ENCODE measurements at regions not wholly inside any gene's neighbourhood (a gene's known extent, or its start where the extent isn't known, plus 50 kb on each side); places are given as distances from the start of the nearest gene placed in this dataset.

GRCh38 chr6:126826166-126826714 is 292.2 kb upstream of the RSPO3 start:
- FAIRE-seq = peak; percentile 38
- TF ChIP-seq CTCF (IDR thresholded peaks at IDR 0.05; ENCODE audit: insufficient read depth, missing control alignments) = no peak
- no peak for DNase-seq (ENCODE audit: insufficient read length, low spot score)

GRCh38 chr6:126831461-126831860 is 287.0 kb upstream of the RSPO3 start:
- TF ChIP-seq CTCF (IDR thresholded peaks at IDR 0.05; ENCODE audit: insufficient read depth, missing control alignments) = no peak
- FAIRE-seq = no peak

GRCh38 chr6:126842769-126843168 is 275.7 kb upstream of the RSPO3 start:
- no peak for TF ChIP-seq CTCF (IDR thresholded peaks at IDR 0.05; ENCODE audit: insufficient read depth, missing control alignments)
- no peak for FAIRE-seq
- no peak for DNase-seq (ENCODE audit: insufficient read length, low spot score)

More at GRCh38 chr6:126831461-126831860, 287.0 kb upstream of the RSPO3 start:
- no peak for DNase-seq (ENCODE audit: insufficient read length, low spot score)

- FAIRE-seq (no peak), DNase-seq (ENCODE audit: insufficient read length, low spot score) (no peak)
- no peak for TF ChIP-seq CTCF (IDR thresholded peaks at IDR 0.05; ENCODE audit: insufficient read depth, missing control alignments)
Measured at GRCh38 chr6:126848119-126848518, 270.4 kb upstream of the RSPO3 start.

- FAIRE-seq (no peak), DNase-seq (ENCODE audit: insufficient read length, low spot score) (no peak)
- no peak for TF ChIP-seq CTCF (IDR thresholded peaks at IDR 0.05; ENCODE audit: insufficient read depth, missing control alignments)
Measured at GRCh38 chr6:126867641-126868040, 250.8 kb upstream of the RSPO3 start.

GRCh38 chr6:126873351-126873750 is 245.1 kb upstream of the RSPO3 start:
- no peak for DNase-seq (ENCODE audit: insufficient read length, low spot score)
- no peak for TF ChIP-seq CTCF (IDR thresholded peaks at IDR 0.05; ENCODE audit: insufficient read depth, missing control alignments)
- FAIRE-seq = no peak

GRCh38 chr6:126873791-126874190 is 244.7 kb upstream of the RSPO3 start:
- no peak for TF ChIP-seq CTCF (IDR thresholded peaks at IDR 0.05; ENCODE audit: insufficient read depth, missing control alignments)
- DNase-seq (ENCODE audit: insufficient read length, low spot score) = no peak
- FAIRE-seq = no peak

Data from D721Med (cell line).